ENCODE measurements at regions not wholly inside any gene's neighbourhood (a gene's known extent, or its start where the extent isn't known, plus 50 kb on each side); places are given as distances from the start of the nearest gene placed in this dataset.

- Histone ChIP-seq H4K20me1 (ENCODE audit: low read length) (no peaks in the 10 kb centered on the region), H3K4me1 (ENCODE audit: insufficient read depth, low read length) (no peaks in the 10 kb centered on the region), H3K4me2 (ENCODE audit: low read length) (no peak overlapping the region), H3K27me3 (ENCODE audit: low read length) (peaks cover 14% of the 10 kb centered on the region), H2AFZ (ENCODE audit: low read length) (no peak overlapping the region), H3K36me3 (ENCODE audit: low read depth, low read length) (no peaks in the 10 kb centered on the region), H3K27ac (ENCODE audit: low read length) (no peak overlapping the region), H3K9me2 (replicated peaks; ENCODE audit: low read length) (no peaks in the 10 kb centered on the region), H3F3A (ENCODE audit: low read length, unreplicated experiment) (no peaks in the 10 kb centered on the region), H3K79me2 (ENCODE audit: low read length) (no peaks in the 10 kb centered on the region), H3K9ac (ENCODE audit: low read length) (no peak overlapping the region), H3K9me3 (ENCODE audit: low read length) (no peaks in the 10 kb centered on the region), H3K4me3 (ENCODE audit: low read length) (no peak overlapping the region)
- ChIA-PET POLR2A (ENCODE audit: unreplicated experiment) (no interaction called here), CTCF (no interaction called here)
- BruUV-seq (replicated peaks): no TSS peak
- TF ChIP-seq EZH2phosphoT487 (IDR thresholded peaks at IDR 0.05; ENCODE audit: borderline replicate concordance, low read length) (no peak), EZH2 (IDR thresholded peaks at IDR 0.05; ENCODE audit: low read length, unreplicated experiment) (no peak), CTCF (conservative IDR thresholded peaks at IDR 0.05; ENCODE audit: low read depth, low read length) (no peak)
- ATAC-seq (no peak), DNase-seq (no peak)
- intact Hi-C loops (cut with micrococcal nuclease): no loop called here
Observed at GRCh38 chr12:126436041-126436440, 1370.8 kb downstream of the AACS start.

DNA sequence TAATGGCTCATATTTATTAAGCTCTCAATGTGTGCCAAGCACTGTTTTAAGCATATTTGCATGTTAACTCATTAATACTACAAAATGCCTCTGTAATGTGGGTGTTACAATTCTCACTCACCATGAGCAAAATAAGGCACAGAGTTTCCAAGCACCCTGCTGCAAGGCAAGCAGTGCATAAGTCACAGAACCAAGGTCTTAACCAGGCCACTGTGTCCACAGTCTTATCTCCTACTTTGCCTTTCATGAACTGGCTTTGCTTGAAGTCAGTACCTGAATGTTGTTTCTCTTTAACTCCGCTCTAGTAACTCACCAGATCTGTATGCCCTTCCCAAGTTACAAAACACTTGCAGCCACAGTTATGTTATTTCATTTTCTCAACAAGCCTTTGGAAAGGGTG lies 1372.7 kb downstream of the AACS start:
- ChIA-PET POLR2A (ENCODE audit: unreplicated experiment) (no interaction called here), CTCF (no interaction called here)
- no peaks in the 10 kb centered on the region for H4K20me1 ChIP-seq (ENCODE audit: low read length)
- H3K9ac ChIP-seq (ENCODE audit: low read length): no peak overlapping the region
- peaks cover 17% of the 10 kb centered on the region for H3K27me3 ChIP-seq (ENCODE audit: low read length)
- H2AFZ ChIP-seq (ENCODE audit: low read length): no peak overlapping the region
- no TSS peak for BruUV-seq (replicated peaks)
- H3K4me1 ChIP-seq (ENCODE audit: insufficient read depth, low read length): no peaks in the 10 kb centered on the region
- no peaks in the 10 kb centered on the region for H3K79me2 ChIP-seq (ENCODE audit: low read length)
- ATAC-seq: no peak
- no peaks in the 10 kb centered on the region for H3K36me3 ChIP-seq (ENCODE audit: low read depth, low read length)
- TF ChIP-seq CTCF (conservative IDR thresholded peaks at IDR 0.05; ENCODE audit: low read depth, low read length) (no peak), EZH2phosphoT487 (IDR thresholded peaks at IDR 0.05; ENCODE audit: borderline replicate concordance, low read length) (no peak), EZH2 (IDR thresholded peaks at IDR 0.05; ENCODE audit: low read length, unreplicated experiment) (no peak)
- no peaks in the 10 kb centered on the region for H3K9me3 ChIP-seq (ENCODE audit: low read length)
- H3K4me3 ChIP-seq (ENCODE audit: low read length): no peak overlapping the region
- no peak overlapping the region for H3K27ac ChIP-seq (ENCODE audit: low read length)
- no peaks in the 10 kb centered on the region for H3F3A ChIP-seq (ENCODE audit: low read length, unreplicated experiment)
- H3K9me2 ChIP-seq (replicated peaks; ENCODE audit: low read length): no peaks in the 10 kb centered on the region
- no peak overlapping the region for H3K4me2 ChIP-seq (ENCODE audit: low read length)
- DNase-seq: no peak
- intact Hi-C loops (cut with micrococcal nuclease): no loop called here

DNA sequence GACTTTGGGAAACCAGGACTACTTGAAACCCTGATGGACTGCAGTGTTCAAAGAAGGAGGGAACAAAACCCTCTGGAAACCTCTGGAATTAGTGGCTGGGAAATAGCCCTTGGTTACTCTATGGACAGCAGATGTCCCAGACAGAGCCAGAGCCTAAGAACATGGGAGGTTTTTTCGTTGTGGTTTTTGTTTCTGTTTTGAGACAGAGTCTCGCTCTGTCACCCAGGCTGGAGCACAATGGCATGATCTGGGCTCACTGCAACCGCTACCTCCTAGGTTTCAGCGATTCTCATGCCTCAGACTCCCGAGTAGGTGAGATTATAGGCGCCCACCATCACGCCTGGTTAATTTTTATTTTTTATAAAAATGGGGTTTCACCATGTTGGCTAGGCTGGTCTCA lies 1378.7 kb downstream of the AACS start:
- Histone ChIP-seq H3K27me3 (ENCODE audit: low read length) (peaks cover 35% of the 10 kb centered on the region), H3K9me2 (replicated peaks; ENCODE audit: low read length) (no peaks in the 10 kb centered on the region), H3K79me2 (ENCODE audit: low read length) (no peaks in the 10 kb centered on the region), H3K9me3 (ENCODE audit: low read length) (peaks cover 9% of the 10 kb centered on the region; the same call in 1 of the 2 replicates), H2AFZ (ENCODE audit: low read length) (no peak overlapping the region), H4K20me1 (ENCODE audit: low read length) (no peaks in the 10 kb centered on the region), H3F3A (ENCODE audit: low read length, unreplicated experiment) (no peaks in the 10 kb centered on the region), H3K4me3 (ENCODE audit: low read length) (no peak overlapping the region), H3K9ac (ENCODE audit: low read length) (no peak overlapping the region), H3K36me3 (ENCODE audit: low read depth, low read length) (no peaks in the 10 kb centered on the region), H3K4me2 (ENCODE audit: low read length) (no peak overlapping the region), H3K27ac (ENCODE audit: low read length) (no peak overlapping the region), H3K4me1 (ENCODE audit: insufficient read depth, low read length) (no peaks in the 10 kb centered on the region)
- DNase-seq (no peak), ATAC-seq (no peak)
- intact Hi-C loops (cut with micrococcal nuclease): no loop called here
- BruUV-seq (replicated peaks): no TSS peak
- ChIA-PET CTCF (no interaction called here), POLR2A (ENCODE audit: unreplicated experiment) (no interaction called here)
- TF ChIP-seq EZH2phosphoT487 (IDR thresholded peaks at IDR 0.05; ENCODE audit: borderline replicate concordance, low read length): no peak

Measured in PC-3 (cell line).